Karpas-422 (cell line): ENCODE measurements at regions not wholly inside any gene's neighbourhood (a gene's known extent, or its start where the extent isn't known, plus 50 kb on each side); places are given as distances from the start of the nearest gene placed in this dataset.
"Not testable (repeated sequence)": the region's sequence is repeated elsewhere in the genome, so short reads cannot be mapped to it uniquely, and the experiment has no call there.

Experiments used
- DNase-seq: peaks from one replicate; pipeline ENCODE4 v3.0.0-alpha.2; 2015
- H2AFZ ChIP-seq: fragments of 200-600 bp; sonication (generic); 2 replicates; pipeline ENCODE4 v1.6.1; 2014; ENCODE audit warnings: antibody characterized with exemption, low read length, mixed read lengths
- H3K27ac ChIP-seq: fragments of 200-600 bp; sonication (generic); 2 replicates; pipeline ENCODE4 v1.5.1; 2014; ENCODE audit warnings: mild to moderate bottlenecking, low read length, moderate library complexity
- H3K27me3 ChIP-seq: fragments of 200-600 bp; sonication (generic); 2 replicates; pipeline ENCODE4 v1.6.1; 2014; ENCODE audit warnings: low read length, mixed read lengths
- H3K36me3 ChIP-seq: fragments of 200-600 bp; sonication (generic); 2 replicates; pipeline ENCODE4 v1.6.1; 2014; ENCODE audit warnings: low read length, mixed read lengths; ENCODE audit not compliant: insufficient read depth
- H3K4me1 ChIP-seq: fragments of 200-600 bp; sonication (generic); 2 replicates; pipeline ENCODE4 v1.6.1; 2014; ENCODE audit warnings: mild to moderate bottlenecking, low read length, mixed read lengths
- H3K4me2 ChIP-seq: fragments of 200-600 bp; sonication (generic); 2 replicates; pipeline ENCODE4 v1.6.1; 2014; ENCODE audit warnings: low read length, low read depth, mild to moderate bottlenecking; ENCODE audit not compliant: poor library complexity, severe bottlenecking
- H3K4me3 ChIP-seq: fragments of 200-600 bp; sonication (generic); 2 replicates; pipeline ENCODE4 v1.5.1; 2014; ENCODE audit warnings: mild to moderate bottlenecking, antibody characterized with exemption, low read length, mixed read lengths
- H3K79me2 ChIP-seq: fragments of 200-600 bp; sonication (generic); 2 replicates; pipeline ENCODE4 v1.6.1; 2014; ENCODE audit warnings: mild to moderate bottlenecking, low read length, mixed read lengths
- H3K9ac ChIP-seq: fragments of 200-600 bp; sonication (generic); 2 replicates; pipeline ENCODE4 v1.6.0; 2014; ENCODE audit warnings: low read length
- H3K9me2 ChIP-seq: fragments of 200-600 bp; sonication (generic), shearing (Covaris generic); replicated peaks from 2 replicates; pipeline ENCODE4 v1.6.0; 2014; ENCODE audit warnings: mild to moderate bottlenecking, low read length, moderate library complexity; ENCODE audit not compliant: insufficient read depth
- H3K9me3 ChIP-seq: fragments of 300-700, 200-600 bp; sonication (generic); 2 replicates; pipeline ENCODE4 v1.6.1; 2014; ENCODE audit warnings: low read length, mixed read lengths
- H4K20me1 ChIP-seq: fragments of 200-600 bp; sonication (generic); 2 replicates; pipeline ENCODE4 v1.6.1; 2014; ENCODE audit warnings: mild to moderate bottlenecking, antibody characterized with exemption, low read length, low read depth; ENCODE audit not compliant: insufficient read depth

DNA sequence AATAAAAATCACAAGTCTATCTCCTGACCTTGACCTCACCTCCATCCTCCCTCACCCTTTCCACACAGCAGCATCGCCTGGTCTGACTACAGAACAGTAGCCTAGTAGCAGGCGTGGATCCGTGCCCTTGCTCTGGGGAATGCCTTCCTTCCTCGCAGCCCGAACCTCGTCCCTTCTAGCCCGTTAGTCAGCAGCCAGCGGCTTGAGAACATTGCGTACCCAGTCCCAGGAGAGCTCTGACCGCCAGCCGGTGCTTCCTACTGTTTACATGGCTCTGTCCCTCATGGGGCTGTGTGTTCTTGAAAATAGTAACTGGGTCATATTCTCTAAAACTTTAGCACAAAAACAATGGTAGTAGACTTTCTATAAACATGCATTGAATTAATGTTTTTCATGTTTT, 682.7 kb upstream of the IGFBP3 start:
- Histone ChIP-seq H3K4me2 (no peak overlapping the region), H3K27me3 (no peaks in the 10 kb centered on the region), H3K9me2 (no peaks in the 10 kb centered on the region), H3K36me3 (no peaks in the 10 kb centered on the region), H3K9ac (no peak overlapping the region), H3K4me3 (no peak overlapping the region), H3K79me2 (no peaks in the 10 kb centered on the region), H3K4me1 (no peaks in the 10 kb centered on the region), H2AFZ (no peak overlapping the region), H3K27ac (no peak overlapping the region), H3K9me3 (no peaks in the 10 kb centered on the region), H4K20me1 (no peaks in the 10 kb centered on the region)
- no peak for DNase-seq

DNA sequence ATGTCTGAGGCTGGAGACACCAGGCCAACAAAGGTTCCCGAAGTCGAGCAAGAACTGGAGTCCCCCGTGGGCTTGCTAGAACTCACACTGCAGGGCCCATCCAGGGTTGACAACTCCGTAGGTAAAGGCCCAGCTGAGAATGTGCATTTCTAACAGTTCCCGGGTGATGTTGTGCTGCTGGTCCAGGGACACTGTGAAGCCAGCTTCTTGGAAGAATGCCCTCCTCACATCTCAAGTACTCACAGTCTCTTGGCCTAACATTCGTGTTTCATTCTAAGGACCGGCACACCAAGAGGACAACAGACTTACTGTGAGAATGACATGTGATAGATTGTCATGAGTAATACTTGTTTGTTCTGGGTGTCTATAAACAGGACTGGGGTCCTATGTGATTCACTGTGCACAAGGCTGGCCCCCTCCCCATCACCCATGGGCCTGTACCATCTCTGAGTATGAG, 682.3 kb upstream of the IGFBP3 start:
- no peaks in the 10 kb centered on the region for H3K4me1 ChIP-seq
- H3K9me2 ChIP-seq = no peaks in the 10 kb centered on the region
- H2AFZ ChIP-seq = no peak overlapping the region
- H3K36me3 ChIP-seq = no peaks in the 10 kb centered on the region
- no peaks in the 10 kb centered on the region for H3K9me3 ChIP-seq
- H4K20me1 ChIP-seq = no peaks in the 10 kb centered on the region
- H3K4me3 ChIP-seq = no peak overlapping the region
- no peak overlapping the region for H3K9ac ChIP-seq
- H3K27ac ChIP-seq = no peak overlapping the region
- H3K27me3 ChIP-seq = no peaks in the 10 kb centered on the region
- no peak for DNase-seq
- H3K4me2 ChIP-seq = no peak overlapping the region
- H3K79me2 ChIP-seq = no peaks in the 10 kb centered on the region

DNA sequence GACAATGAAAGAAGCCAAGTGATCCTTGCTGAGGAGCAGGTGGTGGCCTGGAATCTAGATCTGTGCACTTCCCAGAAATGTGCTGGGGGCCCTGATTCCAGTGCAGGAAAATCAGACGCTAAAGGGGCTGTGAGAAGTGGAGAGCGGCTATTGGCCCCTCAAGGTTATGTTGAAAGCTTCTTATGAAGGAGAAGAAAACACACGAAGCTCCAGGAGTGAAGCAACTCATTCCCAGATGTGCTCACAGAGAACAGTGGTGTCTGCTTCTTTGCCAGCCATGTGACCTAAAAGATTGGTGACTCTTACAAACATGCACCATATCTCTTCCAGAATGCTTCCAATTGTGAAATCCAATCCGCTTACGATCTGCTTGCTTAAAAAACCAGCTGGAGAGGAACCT, 679.3 kb upstream of the IGFBP3 start:
- H3K4me1 ChIP-seq = no peaks in the 10 kb centered on the region
- no peaks in the 10 kb centered on the region for H3K9me2 ChIP-seq
- H3K4me3 ChIP-seq = no peak overlapping the region
- no peak overlapping the region for H3K9ac ChIP-seq
- H4K20me1 ChIP-seq = no peaks in the 10 kb centered on the region
- H3K79me2 ChIP-seq = no peaks in the 10 kb centered on the region
- DNase-seq = no peak
- H3K9me3 ChIP-seq = no peaks in the 10 kb centered on the region
- H3K27me3 ChIP-seq = no peaks in the 10 kb centered on the region
- no peaks in the 10 kb centered on the region for H3K36me3 ChIP-seq
- H2AFZ ChIP-seq = no peak overlapping the region
- H3K4me2 ChIP-seq = no peak overlapping the region
- H3K27ac ChIP-seq = no peak overlapping the region

DNA sequence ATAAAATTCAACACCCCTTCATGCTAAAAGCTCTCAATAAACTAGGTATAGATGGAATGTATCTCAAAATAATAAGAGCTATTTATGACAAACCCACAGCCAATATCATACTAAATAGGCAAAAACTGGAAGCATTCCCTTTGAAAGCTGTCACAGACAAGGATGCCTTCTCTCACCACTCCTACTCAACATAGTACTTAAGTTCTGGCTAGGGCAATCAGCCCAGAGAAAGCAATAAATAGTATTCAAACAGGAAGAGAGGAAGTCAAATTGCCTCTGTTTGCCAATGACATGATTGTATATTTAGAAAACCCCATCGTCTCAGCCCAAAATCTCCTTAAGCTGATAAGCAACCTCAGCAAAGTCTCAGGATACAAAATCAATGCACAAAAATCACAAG, 673.8 kb upstream of the IGFBP3 start:
- H3K4me3 ChIP-seq, DNase-seq, H3K9me3 ChIP-seq, H2AFZ ChIP-seq, H3K9me2 ChIP-seq, H3K36me3 ChIP-seq, H3K27me3 ChIP-seq, H3K9ac ChIP-seq, H4K20me1 ChIP-seq, H3K27ac ChIP-seq, H3K4me1 ChIP-seq, H3K4me2 ChIP-seq, H3K79me2 ChIP-seq: not testable (repeated sequence)

DNA sequence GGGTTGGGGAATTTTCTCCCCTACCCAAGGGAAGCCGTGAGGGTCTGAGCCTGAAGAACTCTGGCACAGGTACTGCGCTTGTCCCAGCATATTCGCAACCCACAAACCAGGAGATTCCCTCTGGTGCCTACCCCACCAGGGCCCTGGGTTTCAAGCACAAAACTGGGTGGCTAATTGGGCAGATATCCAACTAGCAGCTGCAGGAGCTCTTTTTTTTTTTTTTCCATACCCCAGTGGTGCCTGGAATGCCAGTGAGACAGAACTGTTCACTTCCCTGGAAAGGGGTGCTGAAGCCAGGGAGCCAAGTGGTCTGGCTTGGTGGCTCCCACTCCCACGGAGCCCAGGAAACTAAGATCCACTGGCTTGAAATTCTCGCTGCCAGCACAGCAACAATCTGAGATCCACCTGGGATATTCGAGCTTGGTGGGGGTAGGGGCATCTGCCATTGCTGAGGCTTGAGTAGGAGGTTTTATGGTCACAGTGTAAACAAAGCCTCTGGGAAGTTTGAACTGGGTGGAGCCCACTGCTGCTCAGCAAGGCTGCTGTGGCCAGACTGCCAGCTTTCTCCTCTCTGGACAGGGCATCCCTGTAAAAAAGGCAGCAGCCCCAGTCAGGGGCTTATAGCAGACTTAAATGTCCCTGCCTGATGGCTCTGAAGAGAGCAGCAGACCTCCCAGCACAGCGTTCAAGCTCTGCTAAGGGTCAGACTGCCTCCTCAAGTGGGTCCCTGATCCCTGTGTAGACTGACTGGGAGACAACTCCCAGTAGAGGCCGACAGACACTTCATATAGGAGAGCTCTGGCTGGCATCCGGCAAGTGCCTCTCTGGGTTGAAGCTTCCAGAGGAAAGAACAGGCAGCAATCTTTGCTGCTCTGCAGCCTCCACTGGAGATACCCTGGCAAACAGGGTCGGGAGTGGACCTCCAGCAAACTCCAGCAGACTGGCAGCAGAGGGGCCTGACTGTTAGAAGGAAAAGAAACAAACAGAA, 670.1 kb upstream of the IGFBP3 start:
- H3K9ac ChIP-seq, H3K27me3 ChIP-seq, H3K9me2 ChIP-seq, H2AFZ ChIP-seq, H3K4me1 ChIP-seq, H3K36me3 ChIP-seq, H3K9me3 ChIP-seq, H3K4me2 ChIP-seq, H3K4me3 ChIP-seq, H4K20me1 ChIP-seq, H3K79me2 ChIP-seq, DNase-seq, H3K27ac ChIP-seq: not testable (repeated sequence)

DNA sequence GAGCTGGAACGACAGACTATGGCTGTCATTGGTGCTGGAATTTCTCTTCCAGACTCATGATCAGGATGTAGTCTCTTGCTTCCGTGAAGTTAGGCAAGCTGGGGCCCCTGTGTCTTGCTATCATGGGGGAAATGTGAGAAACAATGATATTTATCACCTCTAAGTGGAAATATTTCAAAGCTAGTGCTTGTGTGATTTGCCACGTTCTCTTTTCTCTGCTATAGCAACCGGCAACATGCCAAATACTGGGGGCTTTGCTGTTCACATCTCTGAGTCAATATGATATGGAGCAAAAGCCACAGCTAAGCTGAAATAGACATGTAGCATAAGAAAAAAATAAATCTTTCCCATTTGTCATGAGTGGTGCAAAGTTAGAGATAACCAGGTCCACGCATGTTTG, 668.2 kb upstream of the IGFBP3 start:
- H3K4me2 ChIP-seq = no peak overlapping the region
- H3K4me3 ChIP-seq = no peak overlapping the region
- H2AFZ ChIP-seq = no peak overlapping the region
- H3K27ac ChIP-seq = no peak overlapping the region
- no peaks in the 10 kb centered on the region for H3K9me2 ChIP-seq
- no peaks in the 10 kb centered on the region for H3K36me3 ChIP-seq
- H3K27me3 ChIP-seq = no peaks in the 10 kb centered on the region
- DNase-seq = no peak
- no peaks in the 10 kb centered on the region for H3K9me3 ChIP-seq
- H3K4me1 ChIP-seq = no peaks in the 10 kb centered on the region
- no peaks in the 10 kb centered on the region for H4K20me1 ChIP-seq
- no peaks in the 10 kb centered on the region for H3K79me2 ChIP-seq
- H3K9ac ChIP-seq = no peak overlapping the region

DNA sequence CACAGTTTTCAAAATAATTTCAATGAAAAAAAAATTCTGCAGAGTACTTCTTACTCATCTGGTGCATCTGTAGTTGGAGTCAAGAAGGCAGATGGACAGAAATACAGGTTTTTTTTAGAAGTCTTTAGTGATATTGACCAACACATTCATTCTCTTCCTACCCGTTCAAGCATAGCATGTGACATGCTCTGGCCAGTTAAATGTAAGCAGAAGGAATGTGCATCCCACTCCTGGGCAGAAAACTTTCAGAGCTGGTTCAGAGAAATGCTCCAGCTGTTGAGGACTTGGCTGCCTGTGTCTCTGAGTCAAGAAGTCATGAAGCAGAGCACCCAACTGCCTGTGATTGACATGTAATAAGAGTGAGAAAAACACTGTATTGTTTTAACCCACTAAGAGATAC, 665.3 kb upstream of the IGFBP3 start:
- Histone ChIP-seq H3K4me1 (no peaks in the 10 kb centered on the region), H3K9me2 (no peaks in the 10 kb centered on the region), H3K4me3 (no peak overlapping the region), H3K27ac (no peak overlapping the region), H3K9ac (no peak overlapping the region), H3K4me2 (no peak overlapping the region), H4K20me1 (no peaks in the 10 kb centered on the region), H2AFZ (no peak overlapping the region), H3K27me3 (no peaks in the 10 kb centered on the region), H3K79me2 (no peaks in the 10 kb centered on the region), H3K36me3 (no peaks in the 10 kb centered on the region), H3K9me3 (no peaks in the 10 kb centered on the region)
- DNase-seq = no peak

DNA sequence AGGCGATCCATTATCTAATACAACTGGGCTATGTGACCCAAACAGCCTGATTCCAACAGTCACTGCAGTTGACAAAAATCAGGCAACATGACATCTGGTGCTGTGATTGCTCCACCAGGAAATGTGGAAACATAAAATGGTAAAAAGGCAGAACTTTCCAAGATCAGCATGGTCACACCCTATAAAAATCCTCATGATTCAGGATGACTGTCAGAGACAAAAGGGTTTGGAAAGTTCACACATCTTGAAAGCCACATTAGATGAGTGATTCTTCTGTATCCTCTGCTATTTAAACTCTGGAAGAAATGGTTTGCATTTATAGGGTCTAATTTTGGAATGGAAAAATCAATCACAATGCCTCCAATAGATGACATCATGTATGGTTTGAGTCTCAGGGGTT, 662.6 kb upstream of the IGFBP3 start:
- no peak for DNase-seq
- H3K4me3 ChIP-seq = no peak overlapping the region
- H3K27ac ChIP-seq = no peak overlapping the region
- H3K79me2 ChIP-seq = no peaks in the 10 kb centered on the region
- no peaks in the 10 kb centered on the region for H4K20me1 ChIP-seq
- no peak overlapping the region for H3K4me2 ChIP-seq
- H3K4me1 ChIP-seq = no peaks in the 10 kb centered on the region
- no peak overlapping the region for H2AFZ ChIP-seq
- H3K9me2 ChIP-seq = no peaks in the 10 kb centered on the region
- no peak overlapping the region for H3K9ac ChIP-seq
- H3K36me3 ChIP-seq = no peaks in the 10 kb centered on the region
- no peaks in the 10 kb centered on the region for H3K27me3 ChIP-seq
- H3K9me3 ChIP-seq = no peaks in the 10 kb centered on the region
